NCI-H226 (cell line): ENCODE measurements at regions not wholly inside any gene's neighbourhood (a gene's known extent, or its start where the extent isn't known, plus 50 kb on each side); places are given as distances from the start of the nearest gene placed in this dataset.
A peak's percentile ranks its signal among the peaks of the same experiment; 100 is the strongest.

Source experiments
- DNase-seq: peaks from one replicate; pipeline ENCODE4 v3.0.0-alpha.2; 2015

GRCh38 chr7:26035552-26035951 lies 116.4 kb upstream of the NFE2L3 start:
- DNase-seq: no peak

- DNase-seq: no peak
Measured at GRCh38 chr7:26036092-26036491, 115.9 kb upstream of the NFE2L3 start.

- no peak for DNase-seq
Measured at GRCh38 chr7:26038201-26038990, 113.6 kb upstream of the NFE2L3 start.

GRCh38 chr7:26040085-26040484 lies 111.9 kb upstream of the NFE2L3 start:
- DNase-seq: no peak

- no peak for DNase-seq
Measured at GRCh38 chr7:26042237-26042636, 109.8 kb upstream of the NFE2L3 start.

GRCh38 chr7:26043801-26044200 lies 108.2 kb upstream of the NFE2L3 start:
- DNase-seq: no peak

- DNase-seq: no peak
Measured at GRCh38 chr7:26044320-26044719, 107.7 kb upstream of the NFE2L3 start.

GRCh38 chr7:26046150-26046549 lies 105.8 kb upstream of the NFE2L3 start:
- no peak for DNase-seq

- no peak for DNase-seq
Measured at GRCh38 chr7:26046878-26047277, 105.1 kb upstream of the NFE2L3 start.

- no peak for DNase-seq
Measured at GRCh38 chr7:26048663-26049062, 103.3 kb upstream of the NFE2L3 start.

- no peak for DNase-seq
Measured at GRCh38 chr7:26049081-26049480, 102.9 kb upstream of the NFE2L3 start.

- no peak for DNase-seq
Measured at GRCh38 chr7:26051021-26051420, 101.0 kb upstream of the NFE2L3 start.

GRCh38 chr7:26052706-26053105 lies 99.3 kb upstream of the NFE2L3 start:
- DNase-seq: peak; percentile 26

GRCh38 chr7:26054386-26054785 lies 97.6 kb upstream of the NFE2L3 start:
- no peak for DNase-seq

- DNase-seq: no peak
Measured at GRCh38 chr7:26055241-26055640, 96.8 kb upstream of the NFE2L3 start.

- DNase-seq: no peak
Measured at GRCh38 chr7:26060733-26061677, 91.0 kb upstream of the NFE2L3 start.

- peak; percentile 64 for DNase-seq
Measured at GRCh38 chr7:26061678-26062603, 90.1 kb upstream of the NFE2L3 start.

- no peak for DNase-seq
Measured at GRCh38 chr7:26065652-26066051, 86.3 kb upstream of the NFE2L3 start.

- no peak for DNase-seq
Measured at GRCh38 chr7:26066736-26067135, 85.3 kb upstream of the NFE2L3 start.

GRCh38 chr7:26070290-26070689 lies 81.7 kb upstream of the NFE2L3 start:
- DNase-seq: no peak

GRCh38 chr7:26071622-26072456 lies 80.2 kb upstream of the NFE2L3 start:
- no peak for DNase-seq

GRCh38 chr7:26073041-26073440 lies 79.0 kb upstream of the NFE2L3 start:
- DNase-seq: no peak
